ENCODE measurements at regions not wholly inside any gene's neighbourhood (a gene's known extent, or its start where the extent isn't known, plus 50 kb on each side); places are given as distances from the start of the nearest gene placed in this dataset.
"Not testable (repeated sequence)": the region's sequence is repeated elsewhere in the genome, so short reads cannot be mapped to it uniquely, and the experiment has no call there.

DNA sequence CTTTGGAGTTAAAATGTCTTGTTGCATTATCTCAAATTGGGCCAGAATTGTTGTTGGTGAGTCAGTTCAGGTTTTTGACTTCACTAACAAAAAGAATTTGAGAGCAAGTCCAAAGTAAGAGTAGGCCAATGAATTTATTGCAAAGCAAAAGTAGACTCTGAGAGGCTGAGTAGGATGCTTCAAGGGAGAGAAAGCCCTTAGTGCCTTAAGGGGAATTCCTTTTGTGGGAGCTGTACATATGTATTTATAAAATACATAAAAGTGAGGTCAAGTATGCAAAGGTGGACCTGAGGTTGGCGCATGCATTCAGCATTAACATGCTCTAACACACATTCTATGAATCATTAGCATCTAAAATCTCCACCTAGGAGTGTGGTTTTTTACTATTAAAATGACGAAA is 565.4 kb downstream of the GRXCR1 start:
- DNase-seq: no peak

DNA sequence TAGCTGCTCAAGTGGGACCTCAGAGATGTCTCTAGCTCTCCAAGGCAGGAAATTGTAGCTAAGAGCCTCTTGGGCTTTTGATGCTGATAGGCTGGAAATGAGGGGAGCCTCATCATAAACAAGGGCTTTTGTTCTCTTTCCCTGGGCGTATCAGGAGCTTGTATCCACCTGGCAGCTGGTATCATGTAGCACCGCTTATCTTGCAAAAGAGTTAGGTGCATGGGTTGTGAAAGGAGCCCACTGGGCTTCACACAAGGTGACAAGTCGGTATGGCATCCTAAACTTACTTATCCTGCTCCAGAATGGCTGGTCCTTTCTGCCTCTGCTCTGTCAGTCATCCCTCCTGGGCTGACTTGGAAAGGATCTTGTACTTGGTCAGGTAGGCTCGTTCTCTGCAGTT is 565.8 kb downstream of the GRXCR1 start:
- no peak for DNase-seq

DNA sequence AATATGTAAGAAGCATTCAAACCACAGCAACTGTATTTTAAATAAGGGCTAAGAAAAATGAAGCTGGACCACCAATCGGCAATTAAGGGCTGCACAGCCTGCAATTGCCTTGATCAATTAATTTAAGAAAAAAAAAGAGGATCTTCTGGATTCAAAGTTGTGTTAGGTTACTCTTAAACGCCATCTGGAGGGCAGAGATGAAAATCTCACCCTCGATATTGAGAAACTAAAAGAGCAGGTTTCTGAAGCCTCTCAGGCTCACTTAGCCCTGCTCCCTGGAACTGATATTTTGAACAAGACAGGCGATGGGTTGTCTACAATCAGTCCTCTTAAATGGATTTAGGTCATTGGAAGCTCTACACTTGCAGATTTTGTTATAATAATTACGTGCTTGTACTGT is 579.4 kb downstream of the GRXCR1 start:
- DNase-seq: no peak

DNA sequence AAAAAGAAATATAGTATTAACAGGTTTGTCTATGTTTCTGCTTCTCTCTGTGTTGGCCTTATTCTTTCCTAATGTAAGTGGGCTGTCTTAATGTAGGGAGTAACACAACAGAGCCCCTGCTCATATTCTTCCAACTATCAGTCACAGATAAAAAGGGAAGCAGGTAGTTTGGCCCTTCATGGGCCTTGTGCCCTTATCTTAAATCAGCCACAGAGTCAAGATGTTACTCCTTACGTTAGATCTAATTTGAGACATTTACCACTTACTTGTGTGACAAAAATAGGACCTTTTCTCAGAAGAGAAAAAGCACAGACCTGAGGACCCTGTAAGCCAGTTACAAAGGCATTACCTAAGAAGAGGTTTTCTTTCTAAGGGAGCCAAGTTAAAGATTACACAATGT is 589.0 kb downstream of the GRXCR1 start:
- DNase-seq: no peak

DNA sequence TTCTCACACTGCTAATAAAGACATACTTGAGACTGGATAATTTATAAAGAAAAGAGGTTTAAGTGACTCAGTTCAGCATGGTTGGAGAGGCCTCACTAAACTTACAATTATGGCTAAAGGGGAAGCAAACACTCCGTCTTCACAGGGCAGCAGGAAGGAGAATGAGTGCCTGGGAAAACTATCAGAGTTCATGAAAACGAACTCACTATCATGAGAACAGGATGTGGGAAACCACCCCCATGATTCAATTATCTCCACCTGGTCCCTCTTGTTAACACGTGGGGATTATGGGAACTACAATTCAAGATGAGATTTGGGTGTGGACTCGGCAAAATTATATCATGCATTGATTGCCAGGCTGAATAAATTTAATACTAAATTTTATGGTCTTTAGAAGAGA is 592.7 kb downstream of the GRXCR1 start:
- DNase-seq: no peak

DNA sequence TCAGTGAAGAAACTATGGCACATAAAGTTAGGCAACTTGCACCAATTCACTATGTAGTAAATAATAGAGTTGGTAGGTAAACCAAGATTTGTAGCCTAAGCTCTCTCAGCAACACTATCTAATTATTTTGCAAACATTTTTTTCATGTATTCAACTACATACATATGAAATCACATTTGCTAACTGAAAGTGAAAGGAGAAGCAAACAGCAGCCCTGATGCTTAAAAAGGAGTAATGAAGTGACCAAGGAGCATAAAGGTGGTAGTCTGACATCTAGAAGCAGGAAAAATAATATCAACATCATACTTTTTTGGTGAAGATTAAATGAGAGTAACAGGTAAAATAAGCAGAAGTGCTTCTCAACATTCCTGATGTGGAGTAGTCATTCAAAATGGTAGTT is 603.7 kb downstream of the GRXCR1 start:
- no peak for DNase-seq

DNA sequence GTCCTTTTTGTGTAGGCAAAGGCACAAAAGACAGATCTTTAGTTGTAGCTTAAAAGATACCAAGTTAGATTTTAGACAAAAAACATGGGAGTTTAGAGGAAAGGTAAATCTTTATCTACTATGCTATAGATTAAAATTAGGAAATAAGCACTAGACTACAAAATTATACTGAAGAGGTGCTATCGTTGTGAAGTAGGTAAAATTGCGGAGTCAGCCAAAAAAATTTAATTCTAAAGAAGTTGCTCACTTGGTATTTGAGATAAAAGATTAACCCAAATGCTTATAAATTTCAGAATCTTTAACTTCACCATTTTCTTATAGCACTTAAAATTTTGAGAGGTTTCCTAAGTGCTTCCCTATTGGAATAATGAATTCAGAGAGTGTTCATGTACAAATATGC is 604.1 kb downstream of the GRXCR1 start:
- DNase-seq: no peak

DNA sequence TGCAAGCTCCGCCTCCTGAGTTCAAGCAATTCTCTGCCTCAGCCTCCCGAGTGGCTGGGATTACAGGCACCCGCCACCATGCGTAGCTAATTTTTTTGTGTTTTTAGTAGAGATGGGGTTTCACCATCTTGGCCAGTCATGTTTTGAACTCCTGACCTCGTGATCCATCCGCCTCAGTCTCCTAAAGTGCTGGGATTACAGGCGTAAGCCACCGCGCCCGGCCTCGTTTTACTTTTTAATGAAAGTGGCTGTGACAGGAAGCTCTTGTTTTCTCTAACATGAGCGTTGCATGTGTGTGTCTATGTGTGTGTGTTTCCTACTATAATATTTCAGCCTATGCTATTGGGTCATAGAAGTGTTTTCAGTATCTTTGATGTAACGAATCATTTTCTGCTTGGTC is 613.3 kb downstream of the GRXCR1 start:
- DNase-seq: not testable (repeated sequence)

DNA sequence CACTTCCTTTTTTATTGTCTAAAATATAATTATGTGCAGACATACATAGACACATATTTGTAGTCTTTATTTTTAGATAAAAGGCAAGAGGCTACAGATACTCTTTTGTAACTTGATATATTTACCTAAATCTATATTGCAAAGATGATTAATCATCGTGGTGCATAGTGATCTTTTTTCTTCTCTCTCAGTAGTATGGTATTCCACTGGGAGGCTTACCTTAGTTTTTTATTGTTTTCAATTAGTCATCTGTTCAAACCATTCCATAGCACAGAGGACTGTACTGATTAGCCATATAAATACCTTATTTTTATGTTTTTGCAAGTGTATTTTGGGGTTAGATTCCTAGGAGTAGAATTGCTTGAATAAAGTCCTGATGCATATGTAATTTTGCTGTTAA is 619.7 kb downstream of the GRXCR1 start:
- no peak for DNase-seq

DNA sequence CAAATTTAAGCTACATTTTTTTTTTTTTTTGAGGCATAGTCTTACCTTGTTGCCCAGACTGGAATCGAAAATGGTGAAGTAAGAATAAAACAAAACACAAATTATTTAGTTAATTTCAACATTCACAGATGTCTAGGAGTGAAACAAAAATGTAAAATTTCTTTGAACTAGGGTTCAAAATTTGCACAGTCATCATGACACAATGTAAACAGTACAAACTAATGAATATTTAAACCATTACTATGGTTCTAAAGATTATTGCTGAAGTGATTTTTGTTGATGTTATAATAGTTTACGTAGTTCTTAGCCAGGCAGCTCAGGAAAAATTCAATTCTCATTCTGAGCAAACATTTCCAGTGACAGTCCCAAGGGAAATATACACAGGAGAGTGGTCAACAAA is 633.1 kb downstream of the GRXCR1 start:
- no peak for DNase-seq

DNA sequence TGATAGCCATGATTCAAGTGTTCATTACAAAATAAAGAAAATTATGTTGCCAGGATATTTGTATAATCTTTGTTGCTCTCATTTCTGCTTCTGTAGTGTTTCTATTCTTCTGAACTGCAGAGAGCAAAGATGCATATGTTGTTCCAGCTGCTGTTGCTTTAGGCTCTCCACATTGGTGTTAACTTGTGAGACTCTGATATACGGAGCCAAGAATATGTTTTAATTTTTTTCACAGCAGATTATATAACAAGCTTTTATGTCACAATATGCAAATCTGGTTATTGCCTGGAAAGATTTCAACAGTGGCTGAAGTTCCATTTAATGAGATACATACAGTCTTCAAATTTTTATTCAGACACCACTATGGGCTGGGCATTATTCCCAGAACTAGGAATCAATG is 655.0 kb downstream of the GRXCR1 start:
- no peak for DNase-seq

DNA sequence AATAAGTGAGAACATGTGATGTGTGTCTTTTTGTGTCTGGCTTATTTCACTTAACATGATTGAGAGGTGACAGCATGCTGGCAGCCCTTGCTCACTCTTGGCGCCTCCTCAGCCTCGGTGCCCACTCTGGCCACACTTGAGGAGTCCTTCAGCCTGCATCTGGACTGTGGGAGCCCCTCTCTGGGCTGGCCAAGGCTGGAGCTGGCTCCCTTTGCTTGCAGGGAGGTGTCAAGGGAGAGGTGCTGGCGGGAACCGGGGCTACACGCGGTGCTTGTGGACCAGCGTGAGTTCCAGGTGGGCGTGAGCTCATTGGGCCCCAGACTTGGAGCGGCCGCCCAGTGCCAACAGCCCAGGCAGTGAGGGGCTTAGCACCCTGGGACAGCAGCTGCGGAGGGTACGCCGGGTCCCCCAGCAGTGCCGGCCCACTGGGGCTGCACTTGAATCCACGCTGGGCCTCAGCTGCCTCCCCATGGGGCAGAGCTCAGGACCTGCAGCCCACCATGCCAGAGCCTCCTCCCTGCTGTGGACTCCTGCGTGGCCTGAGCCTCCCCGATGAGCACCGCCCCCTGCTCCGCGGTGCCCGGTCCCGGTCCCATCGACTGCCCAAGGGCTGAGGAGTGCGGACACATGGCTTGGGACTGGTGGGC is 658.6 kb downstream of the GRXCR1 start:
- DNase-seq: no peak

DNA sequence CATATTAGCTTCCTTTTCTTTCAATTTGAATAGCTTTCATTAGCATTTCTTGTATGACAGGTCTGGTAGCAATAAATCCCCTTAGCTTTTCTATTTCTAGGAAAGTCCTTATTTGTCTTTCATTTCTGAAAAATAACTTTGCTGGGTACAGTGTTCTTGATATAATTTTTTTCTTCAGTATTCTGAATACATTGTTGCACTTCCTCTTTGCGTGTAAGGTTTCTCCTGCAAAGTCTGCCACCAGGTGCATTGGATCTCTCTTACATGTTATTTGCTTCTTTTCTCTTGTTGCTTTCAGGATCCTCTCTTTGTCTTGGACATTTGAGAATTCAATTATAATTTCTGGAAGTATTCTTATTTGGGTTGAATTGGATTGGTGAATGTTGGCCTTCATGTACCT is 663.7 kb downstream of the GRXCR1 start:
- no peak for DNase-seq

DNA sequence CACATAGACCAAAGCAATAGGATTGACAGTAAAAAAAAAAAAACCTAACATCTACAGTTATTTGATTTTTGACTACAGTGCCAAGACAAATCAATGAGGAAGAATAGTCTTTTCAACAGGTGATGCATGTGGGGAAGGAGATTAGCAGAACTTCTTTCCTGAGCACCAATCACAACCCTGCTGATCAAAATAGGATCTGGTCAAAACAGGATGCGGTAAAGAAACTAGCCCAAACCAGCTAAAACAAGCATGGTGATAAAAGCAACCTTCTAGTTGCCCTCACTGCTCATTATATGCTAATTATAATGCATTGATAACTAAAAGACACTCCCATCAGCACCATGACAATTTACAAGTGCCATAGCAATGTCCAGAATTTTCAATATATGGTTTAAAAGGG is 667.5 kb downstream of the GRXCR1 start:
- DNase-seq: no peak

DNA sequence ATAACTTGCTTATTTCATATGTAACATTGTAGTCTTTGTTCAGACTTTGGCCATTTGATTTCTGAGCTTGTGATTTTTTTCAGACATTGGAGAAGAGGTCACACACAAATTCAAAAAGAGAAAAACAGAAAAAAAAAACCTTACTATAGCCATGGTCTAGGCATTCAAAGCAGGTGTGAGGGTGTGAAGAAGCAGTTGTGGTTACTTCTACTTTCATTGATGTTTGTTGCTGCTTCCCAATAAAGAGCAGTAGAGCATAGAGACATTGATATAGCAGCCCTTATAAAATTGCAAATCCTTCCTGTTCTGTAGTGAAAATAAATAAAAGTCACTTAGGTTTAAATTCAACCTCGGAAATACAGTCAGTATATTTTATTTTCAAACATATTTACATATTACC is 671.6 kb downstream of the GRXCR1 start:
- no peak for DNase-seq

DNA sequence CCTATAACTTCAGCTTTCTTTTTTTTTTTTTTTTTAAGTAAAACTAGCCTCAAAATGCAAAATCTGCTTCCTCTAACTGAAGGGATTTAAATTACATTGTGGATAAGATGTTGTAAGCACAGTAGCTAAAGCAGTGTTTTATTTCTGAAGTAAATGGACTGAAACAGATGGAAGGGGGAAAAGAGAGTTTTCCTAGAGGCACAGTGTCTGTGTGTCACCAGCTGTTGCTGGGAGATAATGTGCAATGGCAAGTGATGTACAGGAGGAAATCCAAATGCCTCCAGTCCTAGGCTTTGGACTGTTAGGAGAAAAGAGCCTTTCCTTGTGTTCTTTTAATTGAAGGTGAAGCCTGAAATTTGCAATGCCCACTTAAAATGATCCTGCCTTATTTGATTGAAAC is 672.1 kb downstream of the GRXCR1 start:
- DNase-seq: no peak

DNA sequence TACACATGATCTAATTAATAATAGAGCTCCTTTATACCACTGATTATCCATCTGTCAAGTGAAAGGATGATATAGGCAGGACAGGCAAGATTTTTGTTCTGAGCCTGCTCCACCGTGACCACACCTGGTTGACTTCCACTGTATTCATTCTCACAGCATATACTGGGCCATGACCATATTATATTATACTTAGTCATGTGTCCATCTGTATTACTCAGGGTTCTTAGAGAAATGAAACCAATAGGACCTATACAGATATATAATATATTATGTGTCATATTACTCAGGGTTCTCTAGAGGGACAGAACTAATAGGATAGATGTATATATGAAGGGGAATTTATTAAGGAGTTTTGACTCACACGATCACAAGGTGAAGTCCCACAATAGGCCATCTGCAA is 675.1 kb downstream of the GRXCR1 start:
- no peak for DNase-seq

DNA sequence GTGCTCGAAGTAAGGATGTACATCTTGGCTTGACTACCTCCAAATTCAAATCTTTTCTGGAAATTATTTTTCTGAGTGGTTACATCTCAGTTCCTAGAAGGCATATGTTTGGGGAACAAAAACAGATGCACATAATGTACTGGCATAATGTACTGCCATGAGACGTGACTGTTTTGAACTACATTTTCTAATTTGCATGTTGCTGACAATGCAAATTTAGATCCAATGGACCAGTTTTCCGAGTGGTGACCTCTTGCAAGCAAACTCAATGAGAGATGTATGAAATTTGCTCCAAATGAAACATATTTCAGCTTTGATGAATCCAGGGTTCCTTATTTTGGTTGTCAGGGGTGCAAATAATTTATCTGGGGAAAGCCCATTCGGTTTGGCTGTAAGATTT is 694.3 kb downstream of the GRXCR1 start:
- DNase-seq: no peak

DNA sequence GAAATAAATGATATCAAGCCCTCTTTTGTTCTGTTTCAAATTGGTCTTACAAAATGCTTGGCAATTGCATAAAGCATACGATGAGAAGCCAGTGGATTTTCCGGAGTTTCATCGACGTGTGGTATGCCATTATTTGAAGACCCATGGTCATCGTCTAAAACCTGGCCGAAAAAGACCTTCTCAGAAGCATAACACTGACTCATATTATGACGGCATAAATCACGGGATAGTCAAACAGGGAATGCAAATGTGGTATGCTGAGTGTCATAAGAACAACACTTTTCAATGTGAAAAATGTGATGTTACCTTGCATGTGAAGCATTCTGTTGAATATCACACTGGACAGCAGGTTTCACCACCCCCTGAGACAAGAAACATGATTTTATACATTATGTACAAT is 695.2 kb downstream of the GRXCR1 start:
- DNase-seq: no peak

DNA sequence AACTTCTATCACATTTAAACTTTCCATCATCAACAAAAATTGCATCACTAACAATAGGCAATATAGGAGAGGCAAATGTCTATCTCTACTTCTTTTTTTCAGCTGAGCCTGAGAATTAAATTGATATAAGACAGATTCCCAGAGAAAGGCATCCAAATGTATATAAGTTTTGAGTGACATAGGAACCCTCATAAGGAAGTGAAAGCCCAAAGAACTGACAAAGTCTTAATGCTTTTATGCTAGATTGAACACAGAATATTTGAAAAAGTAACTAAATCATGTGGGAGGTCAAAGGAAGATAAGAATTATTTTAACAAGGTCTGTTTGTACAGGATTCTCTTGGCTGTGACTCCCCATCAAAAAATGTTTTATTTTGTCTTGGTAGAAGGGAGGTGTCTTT is 714.9 kb downstream of the GRXCR1 start:
- no peak for DNase-seq

DNA sequence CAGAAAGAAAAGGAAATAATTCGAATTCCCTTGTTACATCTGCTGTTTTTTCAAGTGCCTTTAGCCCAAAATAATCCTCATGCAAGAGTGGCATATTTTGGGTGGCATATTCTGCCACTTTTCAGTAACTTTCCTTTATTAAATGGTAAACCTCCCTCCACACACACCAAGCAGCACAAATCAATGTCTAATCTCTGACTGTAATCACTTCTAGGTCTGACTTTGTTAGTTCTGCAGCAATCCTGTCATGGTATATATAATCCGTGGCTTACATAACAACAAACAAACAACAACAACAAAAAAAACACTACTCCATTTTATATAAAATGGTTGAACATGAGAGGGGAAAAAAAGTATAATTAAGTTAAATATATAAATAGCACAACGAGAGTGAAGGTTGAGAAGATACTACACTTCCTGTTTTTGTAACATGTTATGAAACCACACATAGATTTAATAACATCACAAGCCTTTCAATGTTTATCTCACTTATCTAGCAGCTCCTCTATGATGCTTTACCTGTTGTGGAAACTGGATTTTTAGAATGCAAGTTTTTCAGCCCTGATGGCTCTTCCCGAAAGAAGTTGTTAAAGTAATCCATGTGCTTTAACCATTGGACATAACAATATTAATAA is 715.4 kb downstream of the GRXCR1 start:
- DNase-seq: no peak

DNA sequence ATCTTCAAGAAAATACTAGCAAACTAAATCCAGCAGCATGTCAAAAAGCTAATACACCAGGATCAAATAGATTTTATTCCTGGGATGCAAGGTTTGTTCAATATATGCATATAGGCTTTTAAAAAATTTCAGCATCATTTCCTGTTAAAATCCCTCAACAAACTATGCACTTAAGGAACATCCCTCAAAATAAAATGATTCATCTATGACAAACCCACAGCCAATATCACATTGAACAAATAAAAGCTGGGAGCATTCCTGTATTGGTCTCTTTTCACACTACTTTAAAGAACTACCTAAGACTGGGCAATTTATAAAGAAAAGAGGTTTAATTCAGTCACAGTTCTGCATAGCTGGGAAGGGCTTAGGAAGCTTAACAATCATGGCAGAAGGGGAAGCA is 726.7 kb downstream of the GRXCR1 start:
- no peak for DNase-seq

DNA sequence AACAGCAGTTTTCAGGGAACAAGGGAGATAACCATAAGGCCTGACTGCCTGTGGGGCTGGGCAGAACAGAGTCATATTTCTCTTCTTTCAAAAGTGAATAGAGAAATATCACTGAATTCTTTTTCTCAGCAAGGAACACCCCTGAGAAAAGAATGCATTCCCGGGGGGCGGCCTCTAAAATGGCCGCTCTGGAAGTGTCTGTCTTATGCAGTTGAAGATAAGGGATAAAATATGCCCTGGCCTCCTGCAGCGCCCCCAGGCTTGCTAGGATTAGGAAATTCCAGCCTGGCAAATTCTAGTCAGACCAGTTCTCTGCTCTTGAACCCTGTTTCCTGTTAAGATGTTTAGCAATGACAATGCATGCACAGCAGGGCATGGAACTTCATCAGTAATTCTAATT is 745.4 kb downstream of the GRXCR1 start:
- not testable (repeated sequence) for DNase-seq

DNA sequence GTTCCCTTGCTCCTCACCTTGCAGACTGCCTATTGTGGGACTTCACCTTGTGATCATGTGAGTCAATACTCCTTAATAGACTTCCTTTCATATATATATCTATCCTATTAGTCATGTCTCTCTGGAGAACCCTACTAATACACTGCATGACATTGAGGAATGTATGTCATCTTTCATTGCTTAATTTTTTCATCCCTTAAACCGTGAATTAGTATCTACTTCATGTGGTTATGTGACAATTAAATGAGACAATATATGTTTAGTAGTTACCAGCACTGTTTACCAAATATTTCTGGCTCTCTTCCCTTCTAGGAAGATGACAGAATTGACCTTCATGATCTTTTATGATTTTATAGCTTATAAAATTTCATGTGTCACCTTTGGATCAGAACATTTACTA is 759.5 kb downstream of the GRXCR1 start:
- no peak for DNase-seq

DNA sequence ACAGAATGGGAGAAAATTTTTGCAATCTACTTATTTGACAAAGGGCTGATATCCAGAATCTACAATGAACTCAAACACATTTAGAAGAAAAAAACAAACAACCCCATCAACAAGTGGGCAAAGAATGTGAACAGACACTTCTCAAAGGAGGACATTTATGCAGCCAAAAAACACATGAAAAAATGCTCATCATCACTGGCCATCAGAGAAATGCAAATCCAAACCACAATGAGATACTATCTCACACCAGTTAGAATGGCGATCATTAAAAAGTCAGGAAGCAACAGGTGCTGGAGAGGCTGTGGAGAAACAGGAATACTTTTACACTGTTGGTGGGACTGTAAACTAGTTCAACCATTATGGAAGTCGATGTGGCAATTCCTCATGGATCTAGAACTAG is 767.0 kb downstream of the GRXCR1 start:
- DNase-seq: not testable (repeated sequence)

All from islet precursor cell (in vitro differentiated cells).